Activated CD8-positive, alpha-beta memory T cell treated with anti-CD3 and anti-CD28 coated beads for 36 hours (primary cell): ENCODE measurements at regions not wholly inside any gene's neighbourhood (a gene's known extent, or its start where the extent isn't known, plus 50 kb on each side); places are given as distances from the start of the nearest gene placed in this dataset.

Source experiments
- CTCF ChIA-PET: fragments of 350-600 bp; sonication (Branson Sonifier 250); formaldehyde crosslinking; loops from one replicate; lab custom pipeline; 2021; ENCODE audit warnings: antibody characterized with exemption; lab: Charles Lee
- POLR2A ChIA-PET: fragments of 350-600 bp; sonication (Branson Sonifier 250); formaldehyde crosslinking; loops from one replicate; lab custom pipeline; 2021; ENCODE audit warnings: antibody characterized with exemption; lab: Charles Lee

- CTCF ChIA-PET, result no interaction called here
- POLR2A ChIA-PET, result no interaction called here
Observed at GRCh38 chr2:234841321-234842015, 110.3 kb upstream of the SH3BP4 start.

- ChIA-PET POLR2A (no interaction called here), CTCF (no interaction called here)
Observed at GRCh38 chr2:234840336-234840735, 111.5 kb upstream of the SH3BP4 start.

GRCh38 chr2:234839285-234839684 is 112.5 kb upstream of the SH3BP4 start:
- CTCF ChIA-PET, result no interaction called here

GRCh38 chr2:234836271-234836670 is 115.5 kb upstream of the SH3BP4 start:
- POLR2A ChIA-PET, result no interaction called here
- CTCF ChIA-PET, result no interaction called here

More at GRCh38 chr2:234839285-234839684, 112.5 kb upstream of the SH3BP4 start:
- POLR2A ChIA-PET, result no interaction called here

- ChIA-PET CTCF (no interaction called here), POLR2A (no interaction called here)
Observed at GRCh38 chr2:234835738-234836137, 116.1 kb upstream of the SH3BP4 start.

GRCh38 chr2:234834228-234834923 is 117.4 kb upstream of the SH3BP4 start:
- POLR2A ChIA-PET, result no interaction called here
- CTCF ChIA-PET, result no interaction called here

- CTCF ChIA-PET, result no interaction called here
- POLR2A ChIA-PET, result no interaction called here
Observed at GRCh38 chr2:234830853-234831252, 121.0 kb upstream of the SH3BP4 start.

- ChIA-PET POLR2A (no interaction called here), CTCF (no interaction called here)
Observed at GRCh38 chr2:234829074-234829455, 122.8 kb upstream of the SH3BP4 start.

- ChIA-PET POLR2A (no interaction called here), CTCF (no interaction called here)
Observed at GRCh38 chr2:234828382-234829073, 123.3 kb upstream of the SH3BP4 start.

GRCh38 chr2:234827096-234827860 is 124.5 kb upstream of the SH3BP4 start:
- POLR2A ChIA-PET, result no interaction called here
- CTCF ChIA-PET, result no interaction called here

- CTCF ChIA-PET, result no interaction called here
- POLR2A ChIA-PET, result no interaction called here
Observed at GRCh38 chr2:234826681-234827080, 125.1 kb upstream of the SH3BP4 start.

GRCh38 chr2:234825616-234826015 is 126.2 kb upstream of the SH3BP4 start:
- ChIA-PET POLR2A (no interaction called here), CTCF (no interaction called here)

GRCh38 chr2:234823877-234824376 is 127.9 kb upstream of the SH3BP4 start:
- POLR2A ChIA-PET, result no interaction called here
- CTCF ChIA-PET, result no interaction called here

- ChIA-PET CTCF (no interaction called here), POLR2A (no interaction called here)
Observed at GRCh38 chr2:234823196-234823876, 128.5 kb upstream of the SH3BP4 start.

GRCh38 chr2:234821946-234822475 is 129.8 kb upstream of the SH3BP4 start:
- POLR2A ChIA-PET, result no interaction called here
- CTCF ChIA-PET, result interaction anchor here (0.7 kb wide), 1 partner anchor 9 kb away, joined by 3 read pairs; no protein-coding TSS in a partner anchor

- ChIA-PET CTCF (no interaction called here), POLR2A (no interaction called here)
Observed at GRCh38 chr2:234818937-234819336, 132.9 kb upstream of the SH3BP4 start.

- CTCF ChIA-PET, result no interaction called here
- POLR2A ChIA-PET, result no interaction called here
Observed at GRCh38 chr2:234816491-234816890, 135.3 kb upstream of the SH3BP4 start.

GRCh38 chr2:234816056-234816455 is 135.8 kb upstream of the SH3BP4 start:
- ChIA-PET POLR2A (no interaction called here), CTCF (no interaction called here)

GRCh38 chr2:234814374-234814773 is 137.4 kb upstream of the SH3BP4 start:
- POLR2A ChIA-PET, result no interaction called here
- CTCF ChIA-PET, result no interaction called here
